ENCODE measurements at regions not wholly inside any gene's neighbourhood (a gene's known extent, or its start where the extent isn't known, plus 50 kb on each side); places are given as distances from the start of the nearest gene placed in this dataset.

DNA sequence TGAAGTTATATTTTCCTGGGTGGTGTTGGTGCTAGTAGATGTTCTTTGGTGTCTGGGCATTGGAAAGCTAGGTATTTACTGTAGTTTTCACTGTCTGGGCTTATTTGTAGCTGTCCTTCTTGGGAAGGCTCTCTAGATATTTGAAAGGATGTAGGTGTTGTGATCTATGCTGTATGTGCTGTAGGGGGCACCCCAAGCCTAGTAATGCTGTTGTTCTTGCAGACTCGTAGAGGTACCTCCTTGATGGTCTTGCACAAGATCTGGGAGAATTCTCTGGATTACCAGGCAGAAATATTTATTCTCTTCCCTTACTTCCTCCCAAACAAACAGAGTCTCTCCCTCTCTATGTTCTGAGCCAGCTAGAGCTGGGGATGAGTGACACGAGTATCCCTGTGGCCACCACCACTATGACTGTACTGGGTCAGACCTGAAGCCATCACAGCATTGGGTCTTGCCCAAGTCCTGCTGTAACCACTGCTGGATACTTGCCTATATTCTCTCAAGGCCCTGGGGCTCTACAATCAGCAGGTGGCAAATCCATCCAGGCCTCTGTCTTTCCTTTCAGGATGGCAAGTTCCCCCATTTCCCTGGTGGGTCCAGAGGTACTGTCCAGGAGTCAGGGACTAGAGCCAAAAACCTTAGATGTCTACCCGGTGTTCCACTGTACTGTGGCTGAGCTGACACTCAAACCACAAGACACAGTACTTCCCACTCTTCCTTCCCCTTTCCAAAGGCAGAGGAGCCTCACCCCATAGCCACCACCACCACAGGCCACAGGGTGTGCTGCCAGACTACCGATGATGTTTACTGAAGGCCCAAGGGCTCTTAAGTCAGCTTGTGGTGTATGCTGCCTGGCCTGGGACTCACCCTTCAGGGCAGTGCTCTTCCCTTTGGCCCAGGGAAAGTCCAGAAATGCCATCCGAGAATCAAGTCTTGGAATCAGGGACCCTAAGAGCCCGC is 195.2 kb upstream of the DPPA4 start:
- no peak overlapping the region for H2AFZ ChIP-seq (ENCODE audit: low read depth, low read length)
- no peaks in the 10 kb centered on the region for H3K36me3 ChIP-seq (ENCODE audit: insufficient read depth, low read length)
- no peaks in the 10 kb centered on the region for H3K4me1 ChIP-seq (ENCODE audit: insufficient read depth, low read length)
- no peaks in the 10 kb centered on the region for H3K27me3 ChIP-seq (ENCODE audit: insufficient read depth, low read length)
- H3K9me3 ChIP-seq (ENCODE audit: low read length), result no peaks in the 10 kb centered on the region
- H3K4me3 ChIP-seq (ENCODE audit: low read length), result no peak overlapping the region

DNA sequence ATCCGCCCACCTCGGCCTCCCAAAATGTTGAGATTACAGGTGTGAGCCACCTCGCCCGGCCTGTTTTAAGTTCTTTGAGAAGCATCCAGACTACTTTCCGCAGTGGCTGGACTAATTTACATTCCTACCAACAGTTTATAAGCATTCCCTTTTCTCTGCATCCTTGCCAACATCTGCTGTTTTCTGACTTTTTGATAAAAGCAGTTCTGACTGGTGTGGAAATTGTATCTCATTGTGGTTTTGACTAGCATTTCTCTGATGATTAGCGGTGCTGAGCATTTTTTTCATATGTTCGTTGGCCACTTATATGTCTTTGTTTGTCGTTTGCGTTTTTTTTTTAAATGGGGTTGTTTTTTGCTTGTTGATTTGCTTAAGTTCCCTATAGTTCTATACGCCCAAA is 208.4 kb upstream of the DPPA4 start:
- H3K27me3 ChIP-seq (ENCODE audit: insufficient read depth, low read length), result no peaks in the 10 kb centered on the region
- H2AFZ ChIP-seq (ENCODE audit: low read depth, low read length), result no peak overlapping the region
- H3K4me1 ChIP-seq (ENCODE audit: insufficient read depth, low read length), result no peaks in the 10 kb centered on the region
- H3K9me3 ChIP-seq (ENCODE audit: low read length), result no peaks in the 10 kb centered on the region
- H3K36me3 ChIP-seq (ENCODE audit: insufficient read depth, low read length), result no peaks in the 10 kb centered on the region
- H3K4me3 ChIP-seq (ENCODE audit: low read length), result no peak overlapping the region

DNA sequence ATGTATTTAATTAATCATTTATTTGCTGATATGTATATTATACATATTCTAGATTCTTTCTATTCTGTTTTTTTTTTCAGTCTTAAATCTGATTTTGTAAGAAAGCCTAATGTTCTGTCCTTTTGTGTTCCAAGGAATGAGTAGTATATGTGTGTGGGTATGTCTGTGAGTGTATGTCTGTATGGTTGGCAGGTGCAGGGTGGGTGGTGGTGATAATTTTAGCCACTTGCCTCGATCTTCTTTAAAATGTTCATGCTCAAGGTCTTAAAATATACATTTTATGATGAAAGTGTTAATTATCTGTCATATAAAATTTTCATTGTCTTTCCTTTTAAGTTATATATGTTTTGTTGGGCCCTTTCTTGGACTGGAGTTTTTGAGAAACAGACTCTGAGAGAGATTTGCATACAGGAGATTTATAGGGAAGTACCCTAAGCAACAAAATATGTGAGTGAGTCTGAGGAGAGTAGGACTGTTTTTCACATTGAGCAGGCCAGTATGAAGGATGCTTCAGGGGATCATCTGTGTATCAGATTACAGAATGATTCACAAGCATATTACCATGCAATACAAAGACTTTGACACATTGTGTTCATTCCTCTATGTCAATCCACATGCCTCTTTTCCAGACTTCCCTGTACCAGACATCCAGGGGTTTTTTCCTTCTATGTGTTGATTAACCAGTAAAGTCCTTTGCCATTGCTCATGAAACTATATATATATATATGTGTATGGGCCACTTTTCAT is 211.0 kb upstream of the DPPA4 start:
- Histone ChIP-seq H3K9me3 (ENCODE audit: low read length) (no peaks in the 10 kb centered on the region), H2AFZ (ENCODE audit: low read depth, low read length) (no peak overlapping the region), H3K4me1 (ENCODE audit: insufficient read depth, low read length) (no peaks in the 10 kb centered on the region), H3K27me3 (ENCODE audit: insufficient read depth, low read length) (no peaks in the 10 kb centered on the region), H3K4me3 (ENCODE audit: low read length) (no peak overlapping the region), H3K36me3 (ENCODE audit: insufficient read depth, low read length) (no peaks in the 10 kb centered on the region)

DNA sequence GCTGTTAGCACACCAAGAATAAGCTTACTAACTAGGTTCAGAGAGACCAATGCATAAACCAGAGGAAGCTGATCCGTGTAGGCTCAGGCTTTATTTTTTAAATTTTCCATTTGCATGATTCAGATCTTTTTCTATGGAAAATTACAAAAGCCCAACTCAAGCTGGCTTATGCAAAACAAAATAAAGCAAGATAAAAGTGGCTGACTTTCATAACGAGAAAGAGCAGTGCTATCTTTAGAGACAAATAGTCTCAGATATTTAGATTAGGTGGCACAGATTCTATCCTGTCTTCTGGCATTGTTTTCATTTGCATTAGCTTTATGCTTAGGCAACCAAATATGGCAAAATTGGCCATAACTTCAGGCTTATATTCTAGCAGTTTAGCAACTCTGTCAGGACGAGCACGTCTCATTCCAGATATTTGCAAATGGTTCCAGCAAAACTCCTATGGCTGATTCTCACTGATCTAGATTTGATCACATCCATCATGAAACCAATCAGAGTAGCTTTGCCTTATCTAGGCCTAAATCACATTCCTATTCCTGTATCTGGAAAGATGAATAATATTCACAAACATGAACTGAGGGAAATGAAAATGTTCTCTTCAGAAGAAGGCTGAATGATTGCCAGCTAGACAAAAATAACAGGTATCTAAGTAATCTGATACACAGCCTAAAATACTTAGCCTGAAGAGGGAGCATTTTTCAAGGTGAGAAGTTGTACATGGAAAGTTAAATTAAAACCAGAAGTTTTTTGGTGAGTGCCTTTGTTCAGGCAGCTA is 216.4 kb upstream of the DPPA4 start:
- Histone ChIP-seq H3K4me3 (ENCODE audit: low read length) (no peak overlapping the region), H3K9me3 (ENCODE audit: low read length) (no peaks in the 10 kb centered on the region), H3K36me3 (ENCODE audit: insufficient read depth, low read length) (no peaks in the 10 kb centered on the region), H3K27me3 (ENCODE audit: insufficient read depth, low read length) (no peaks in the 10 kb centered on the region), H3K4me1 (ENCODE audit: insufficient read depth, low read length) (no peaks in the 10 kb centered on the region), H2AFZ (ENCODE audit: low read depth, low read length) (no peak overlapping the region)

DNA sequence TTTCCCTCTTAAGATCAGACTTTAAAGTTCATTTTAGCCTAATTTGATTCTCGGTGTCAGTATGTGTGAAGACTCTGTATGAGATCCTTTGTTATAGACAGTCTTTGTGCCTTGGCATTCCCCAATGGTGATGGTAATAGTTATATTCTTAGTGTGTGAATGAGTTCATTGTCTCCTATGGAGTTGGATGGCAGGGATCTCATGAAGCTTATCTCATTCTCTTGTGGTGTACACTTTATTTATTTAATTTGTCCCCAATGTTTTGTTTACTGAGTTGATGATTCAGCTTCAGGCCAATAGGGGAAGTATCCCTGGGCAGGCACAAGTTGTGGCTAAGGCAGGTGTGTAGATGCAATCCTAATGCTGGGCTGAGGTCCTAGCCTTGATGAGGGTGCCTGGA is 222.0 kb upstream of the DPPA4 start:
- Histone ChIP-seq H3K4me3 (ENCODE audit: low read length) (no peak overlapping the region), H3K4me1 (ENCODE audit: insufficient read depth, low read length) (no peaks in the 10 kb centered on the region), H3K9me3 (ENCODE audit: low read length) (no peaks in the 10 kb centered on the region), H2AFZ (ENCODE audit: low read depth, low read length) (no peak overlapping the region), H3K36me3 (ENCODE audit: insufficient read depth, low read length) (no peaks in the 10 kb centered on the region), H3K27me3 (ENCODE audit: insufficient read depth, low read length) (no peaks in the 10 kb centered on the region)

DNA sequence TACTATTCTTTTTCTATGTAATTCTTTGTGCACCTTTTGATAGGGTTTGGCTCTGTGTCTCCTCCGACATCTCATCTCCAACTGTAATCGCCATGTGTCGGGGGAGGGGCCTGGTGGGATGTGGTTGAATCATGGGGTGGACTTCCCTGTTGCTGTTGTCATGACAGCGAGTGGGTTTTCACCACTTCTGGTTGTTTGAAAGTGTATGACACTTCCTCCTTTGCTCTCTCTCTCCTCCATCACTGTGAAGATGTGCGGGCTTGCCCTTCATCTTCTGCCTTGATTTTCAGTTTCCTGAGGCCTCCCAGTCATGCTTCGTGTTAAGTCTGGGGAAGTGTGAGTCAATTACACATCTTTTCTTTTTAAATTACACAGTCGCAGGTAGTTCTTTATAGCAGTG is 225.8 kb upstream of the DPPA4 start:
- H3K36me3 ChIP-seq (ENCODE audit: insufficient read depth, low read length), result no peaks in the 10 kb centered on the region
- no peaks in the 10 kb centered on the region for H3K4me1 ChIP-seq (ENCODE audit: insufficient read depth, low read length)
- no peak overlapping the region for H3K4me3 ChIP-seq (ENCODE audit: low read length)
- no peak overlapping the region for H2AFZ ChIP-seq (ENCODE audit: low read depth, low read length)
- no peaks in the 10 kb centered on the region for H3K9me3 ChIP-seq (ENCODE audit: low read length)
- H3K27me3 ChIP-seq (ENCODE audit: insufficient read depth, low read length), result no peaks in the 10 kb centered on the region

DNA sequence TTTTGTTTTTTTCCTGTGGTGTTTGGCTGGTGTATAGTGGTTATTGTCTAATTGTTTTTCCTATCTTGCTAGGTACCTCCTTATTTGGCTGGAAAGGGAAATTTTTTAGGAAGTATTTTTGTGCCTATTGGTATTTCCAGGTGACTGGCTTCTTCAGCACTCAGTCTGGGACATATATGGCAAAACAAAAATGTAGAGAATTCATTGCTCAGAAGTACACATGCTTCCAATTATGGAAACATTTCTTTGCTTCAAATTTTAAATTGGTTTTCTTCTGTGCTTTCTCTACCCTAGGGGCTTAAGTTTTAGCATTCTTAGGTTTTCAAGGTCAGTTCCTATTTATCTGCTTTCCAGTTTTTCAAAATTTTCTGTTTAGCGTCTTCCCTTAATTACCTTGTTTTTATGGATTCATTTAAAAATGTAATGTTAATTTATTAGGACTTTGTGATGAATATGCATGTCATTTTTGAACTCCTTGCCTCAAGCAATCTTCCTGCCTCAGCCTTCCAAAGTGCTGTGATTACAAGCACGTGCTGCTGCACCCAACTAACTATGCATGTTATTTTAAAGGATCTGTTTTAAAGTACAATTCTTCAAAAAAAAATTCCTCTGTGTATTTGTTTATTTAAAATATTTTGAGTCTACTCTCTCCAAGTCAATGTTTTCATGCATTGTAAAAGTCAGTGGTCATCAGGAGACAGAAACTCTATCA is 231.9 kb upstream of the DPPA4 start:
- Histone ChIP-seq H3K27me3 (ENCODE audit: insufficient read depth, low read length) (no peaks in the 10 kb centered on the region), H3K36me3 (ENCODE audit: insufficient read depth, low read length) (no peaks in the 10 kb centered on the region), H3K9me3 (ENCODE audit: low read length) (no peaks in the 10 kb centered on the region), H2AFZ (ENCODE audit: low read depth, low read length) (no peak overlapping the region), H3K4me1 (ENCODE audit: insufficient read depth, low read length) (no peaks in the 10 kb centered on the region), H3K4me3 (ENCODE audit: low read length) (no peak overlapping the region)

DNA sequence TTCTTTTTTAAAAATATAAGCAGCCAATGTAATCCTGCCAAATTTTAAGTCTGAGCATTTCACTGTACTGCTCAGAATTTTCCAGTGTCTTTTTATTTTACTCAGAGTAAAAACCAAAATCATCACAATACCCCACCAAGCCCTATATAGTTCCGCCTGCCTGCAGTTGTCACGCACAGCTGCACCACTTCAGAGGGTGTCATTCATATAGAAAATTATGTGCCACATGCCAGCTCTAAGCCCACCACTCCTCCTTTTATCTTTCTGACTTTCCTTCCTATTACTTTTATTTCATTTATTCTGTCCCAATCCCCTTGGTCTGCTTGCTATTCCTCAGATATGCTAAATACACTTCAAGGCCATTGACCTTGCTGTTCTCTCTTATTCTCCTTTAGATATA is 233.1 kb upstream of the DPPA4 start:
- Histone ChIP-seq H2AFZ (ENCODE audit: low read depth, low read length) (no peak overlapping the region), H3K4me1 (ENCODE audit: insufficient read depth, low read length) (no peaks in the 10 kb centered on the region), H3K4me3 (ENCODE audit: low read length) (no peak overlapping the region), H3K27me3 (ENCODE audit: insufficient read depth, low read length) (no peaks in the 10 kb centered on the region), H3K36me3 (ENCODE audit: insufficient read depth, low read length) (no peaks in the 10 kb centered on the region), H3K9me3 (ENCODE audit: low read length) (no peaks in the 10 kb centered on the region)

DNA sequence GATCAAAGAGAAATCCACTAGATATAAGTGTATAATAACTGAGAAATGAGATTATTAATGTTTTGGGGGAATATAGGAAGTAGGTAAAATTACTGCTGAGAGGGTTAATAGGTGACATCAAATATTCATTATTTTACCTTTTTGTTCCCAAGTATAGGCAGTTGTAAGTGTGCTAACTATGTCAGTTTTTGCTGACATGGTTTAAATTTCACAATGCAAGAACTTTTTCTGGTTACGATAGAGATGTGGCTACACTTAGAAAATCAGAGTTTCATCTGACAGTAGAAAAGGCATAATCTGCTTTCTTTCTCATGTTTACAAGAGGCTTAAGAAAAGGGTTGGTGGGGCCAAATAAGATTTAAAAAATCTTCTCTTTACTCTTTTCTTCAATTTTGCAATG is 235.0 kb upstream of the DPPA4 start:
- Histone ChIP-seq H2AFZ (ENCODE audit: low read depth, low read length) (no peak overlapping the region), H3K27me3 (ENCODE audit: insufficient read depth, low read length) (no peaks in the 10 kb centered on the region), H3K4me3 (ENCODE audit: low read length) (no peak overlapping the region), H3K4me1 (ENCODE audit: insufficient read depth, low read length) (no peaks in the 10 kb centered on the region), H3K36me3 (ENCODE audit: insufficient read depth, low read length) (no peaks in the 10 kb centered on the region), H3K9me3 (ENCODE audit: low read length) (no peaks in the 10 kb centered on the region)

DNA sequence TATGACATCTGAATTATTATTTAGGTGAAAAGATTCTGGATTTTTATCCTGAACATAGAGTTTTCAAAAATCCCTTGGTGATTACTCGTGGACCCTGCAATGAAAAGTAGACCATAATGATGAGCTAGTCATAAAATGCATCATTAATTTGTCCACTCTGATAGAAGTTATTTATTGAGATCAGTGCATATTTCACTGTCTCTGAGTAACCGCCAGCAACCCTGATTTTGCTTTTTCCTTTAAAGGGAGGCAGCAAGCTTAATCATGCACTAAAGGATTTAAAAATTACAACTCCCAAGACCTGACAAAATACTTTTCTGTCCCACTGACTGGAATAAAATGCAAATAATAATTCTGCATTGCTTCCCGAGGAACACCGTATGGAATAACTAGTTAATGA is 259.6 kb upstream of the DPPA4 start:
- H3K9me3 ChIP-seq (ENCODE audit: low read length), result no peaks in the 10 kb centered on the region
- H3K27me3 ChIP-seq (ENCODE audit: insufficient read depth, low read length), result no peaks in the 10 kb centered on the region
- H3K36me3 ChIP-seq (ENCODE audit: insufficient read depth, low read length), result no peaks in the 10 kb centered on the region
- H3K4me1 ChIP-seq (ENCODE audit: insufficient read depth, low read length), result no peaks in the 10 kb centered on the region
- no peak overlapping the region for H3K4me3 ChIP-seq (ENCODE audit: low read length)
- no peak overlapping the region for H2AFZ ChIP-seq (ENCODE audit: low read depth, low read length)

DNA sequence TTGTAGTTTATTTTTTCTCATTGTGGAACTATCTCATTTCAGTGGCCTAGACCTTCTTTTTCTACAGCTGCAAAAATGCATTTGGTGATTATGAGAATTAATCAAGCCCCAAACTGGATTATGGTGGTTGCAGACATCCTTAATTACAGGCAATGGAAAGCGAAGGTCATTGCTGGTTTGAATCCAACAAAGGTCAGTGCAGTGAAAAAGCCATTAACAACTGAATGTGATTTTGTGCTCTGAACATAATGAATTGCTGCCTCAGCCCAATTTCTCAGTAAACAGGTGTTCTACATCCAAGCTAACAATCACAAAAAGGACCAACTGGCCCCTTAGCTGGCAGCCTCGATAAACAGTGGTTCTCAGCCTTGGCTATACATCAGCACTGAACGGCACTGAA is 260.1 kb upstream of the DPPA4 start:
- Histone ChIP-seq H2AFZ (ENCODE audit: low read depth, low read length) (no peak overlapping the region), H3K4me1 (ENCODE audit: insufficient read depth, low read length) (no peaks in the 10 kb centered on the region), H3K4me3 (ENCODE audit: low read length) (no peak overlapping the region), H3K36me3 (ENCODE audit: insufficient read depth, low read length) (no peaks in the 10 kb centered on the region), H3K27me3 (ENCODE audit: insufficient read depth, low read length) (no peaks in the 10 kb centered on the region), H3K9me3 (ENCODE audit: low read length) (no peaks in the 10 kb centered on the region)

DNA sequence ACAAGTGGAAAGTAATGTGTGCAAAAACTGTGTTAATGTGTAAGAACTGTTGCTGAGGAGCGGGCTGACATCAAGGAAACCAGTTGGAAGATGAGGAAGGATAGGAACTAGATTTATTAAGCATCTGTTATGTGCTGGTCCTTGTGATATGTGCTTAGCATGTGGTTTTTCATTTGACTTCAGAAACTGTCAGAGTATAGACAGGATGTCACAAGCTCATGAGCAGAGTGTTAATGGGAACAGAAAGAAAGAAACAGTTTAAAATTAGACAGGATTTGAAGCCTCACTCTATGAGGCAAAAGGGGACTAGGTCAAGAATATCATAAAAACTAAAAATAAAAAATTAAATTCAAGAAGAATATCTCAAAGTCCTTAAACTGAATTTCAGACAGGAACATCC is 270.6 kb upstream of the DPPA4 start:
- no peaks in the 10 kb centered on the region for H3K27me3 ChIP-seq (ENCODE audit: insufficient read depth, low read length)
- no peak overlapping the region for H2AFZ ChIP-seq (ENCODE audit: low read depth, low read length)
- no peaks in the 10 kb centered on the region for H3K9me3 ChIP-seq (ENCODE audit: low read length)
- no peak overlapping the region for H3K4me3 ChIP-seq (ENCODE audit: low read length)
- H3K4me1 ChIP-seq (ENCODE audit: insufficient read depth, low read length), result no peaks in the 10 kb centered on the region
- H3K36me3 ChIP-seq (ENCODE audit: insufficient read depth, low read length), result no peaks in the 10 kb centered on the region
